ENCODE measurements at regions not wholly inside any gene's neighbourhood (a gene's known extent, or its start where the extent isn't known, plus 50 kb on each side); places are given as distances from the start of the nearest gene placed in this dataset.

DNA sequence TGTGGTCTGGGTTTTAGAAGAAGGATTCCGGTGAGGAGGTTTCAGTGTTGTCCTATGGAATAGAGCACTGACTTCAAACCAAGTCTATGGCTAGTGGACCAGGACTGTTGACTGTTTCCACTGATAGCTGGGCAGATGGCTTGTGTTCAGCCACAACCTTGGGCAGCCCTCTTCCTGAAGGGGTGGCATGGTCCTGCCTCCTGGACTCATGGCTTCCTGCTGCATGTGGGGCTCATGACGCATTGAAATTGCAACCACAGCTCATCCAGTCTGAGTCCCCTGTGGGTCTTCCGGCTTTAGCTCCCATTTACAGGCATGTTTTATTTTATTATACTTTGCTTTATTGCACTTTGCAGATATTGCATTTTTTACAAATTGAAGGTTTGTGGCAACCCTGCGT, 105.0 kb downstream of the B3GNT2 start:
- no peak for TF ChIP-seq GABPA (IDR thresholded peaks at IDR 0.05 in 1 of 2, conservative IDR thresholded peaks at IDR 0.05 in 1 of 2)
- TF ChIP-seq, protein P1, sequence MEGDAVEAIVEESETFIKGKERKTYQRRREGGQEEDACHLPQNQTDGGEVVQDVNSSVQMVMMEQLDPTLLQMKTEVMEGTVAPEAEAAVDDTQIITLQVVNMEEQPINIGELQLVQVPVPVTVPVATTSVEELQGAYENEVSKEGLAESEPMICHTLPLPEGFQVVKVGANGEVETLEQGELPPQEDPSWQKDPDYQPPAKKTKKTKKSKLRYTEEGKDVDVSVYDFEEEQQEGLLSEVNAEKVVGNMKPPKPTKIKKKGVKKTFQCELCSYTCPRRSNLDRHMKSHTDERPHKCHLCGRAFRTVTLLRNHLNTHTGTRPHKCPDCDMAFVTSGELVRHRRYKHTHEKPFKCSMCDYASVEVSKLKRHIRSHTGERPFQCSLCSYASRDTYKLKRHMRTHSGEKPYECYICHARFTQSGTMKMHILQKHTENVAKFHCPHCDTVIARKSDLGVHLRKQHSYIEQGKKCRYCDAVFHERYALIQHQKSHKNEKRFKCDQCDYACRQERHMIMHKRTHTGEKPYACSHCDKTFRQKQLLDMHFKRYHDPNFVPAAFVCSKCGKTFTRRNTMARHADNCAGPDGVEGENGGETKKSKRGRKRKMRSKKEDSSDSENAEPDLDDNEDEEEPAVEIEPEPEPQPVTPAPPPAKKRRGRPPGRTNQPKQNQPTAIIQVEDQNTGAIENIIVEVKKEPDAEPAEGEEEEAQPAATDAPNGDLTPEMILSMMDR (IDR thresholded peaks at IDR 0.05; ENCODE audit: low read depth, low read length, missing input control): no peak
- no peak for TF ChIP-seq SP1 (IDR thresholded peaks at IDR 0.05)
- TF ChIP-seq, protein P2, sequence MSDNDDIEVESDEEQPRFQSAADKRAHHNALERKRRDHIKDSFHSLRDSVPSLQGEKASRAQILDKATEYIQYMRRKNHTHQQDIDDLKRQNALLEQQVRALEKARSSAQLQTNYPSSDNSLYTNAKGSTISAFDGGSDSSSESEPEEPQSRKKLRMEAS (IDR thresholded peaks at IDR 0.05): no peak

Data from liver (tissue), 3 donors.